H1 (cell line): ENCODE measurements at regions not wholly inside any gene's neighbourhood (a gene's known extent, or its start where the extent isn't known, plus 50 kb on each side); places are given as distances from the start of the nearest gene placed in this dataset.

Experiments used
- CTCF ChIA-PET: fragments of 300-600 bp; sonication (Branson Sonifier 250); formaldehyde crosslinking; loops from one replicate; lab custom pipeline; 2021; ENCODE audit not compliant: partially characterized antibody; lab: Charles Lee
- POLR2A ChIA-PET: fragments of 300-600 bp; sonication (Branson Sonifier 250); formaldehyde crosslinking; loops from one replicate; lab custom pipeline; 2021; ENCODE audit warnings: inconsistent platforms; ENCODE audit not compliant: partially characterized antibody; lab: Charles Lee
- DNase-seq, 2 experiments: peaks; one replicate each; pipeline versions ENCODE4 v3.0.0 to v3.0.0-alpha.2; 2010 to 2022; ENCODE audit warnings: low spot score in 2 of 2, low read depth in 1 of 2, mixed read lengths in 1 of 2
- FAIRE-seq: peaks from 2 replicates; lab custom pipeline; 2011; peaks lifted over from hg19 to GRCh38; lab: Jason Lieb, UNC
- H2AFZ ChIP-seq: 2 replicates; pipeline ENCODE4 v1.8.1; 2012; ENCODE audit warnings: low read length, inconsistent platforms
- H2AK5ac ChIP-seq: 2 replicates; pipeline ENCODE4 v1.6.1; 2013; ENCODE audit warnings: low read depth, low read length
- H2BK120ac ChIP-seq: replicated peaks from 2 replicates; pipeline ENCODE3; 2013; ENCODE audit warnings: low read depth, low read length, inconsistent platforms
- H2BK12ac ChIP-seq: 2 replicates; pipeline ENCODE4 v1.6.1; 2013; ENCODE audit warnings: low read depth, low read length
- H2BK15ac ChIP-seq: 2 replicates; pipeline ENCODE4 v1.6.1; 2013; ENCODE audit warnings: low read length
- H2BK20ac ChIP-seq: 2 replicates; pipeline ENCODE4 v1.6.1; 2013; ENCODE audit warnings: low read length
- H2BK5ac ChIP-seq: 2 replicates; pipeline ENCODE4 v1.6.1; 2013; ENCODE audit warnings: low read depth, low read length
- H3K14ac ChIP-seq: 2 replicates; pipeline ENCODE4 v1.6.1; 2013; ENCODE audit warnings: inconsistent platforms; ENCODE audit not compliant: insufficient read length
- H3K18ac ChIP-seq: 2 replicates; pipeline ENCODE4 v1.6.1; 2013; ENCODE audit warnings: low read length; ENCODE audit errors: extremely low read depth
- H3K23ac ChIP-seq: 2 replicates; pipeline ENCODE4 v1.6.1; 2013; ENCODE audit warnings: inconsistent platforms; ENCODE audit not compliant: insufficient read length
- H3K23me2 ChIP-seq: 2 replicates; pipeline ENCODE4 v1.6.1; 2013; ENCODE audit warnings: low read depth, low read length
- H3K27ac ChIP-seq: 2 replicates; pipeline ENCODE4 v1.6.1; 2011; ENCODE audit warnings: low read depth, low read length, inconsistent platforms
- H3K27me3 ChIP-seq, 4 experiments: replicated peaks in 1 of 4; 1 replicate in 1 of 4; 2 replicates in 3 of 4; pipeline versions ENCODE4 v1.6.1 to v1.8.1; 2011 to 2013; ENCODE audit warnings: low read length in 3 of 4, mild to moderate bottlenecking in 3 of 4, inconsistent platforms in 2 of 4, mixed read lengths in 2 of 4, moderate library complexity in 1 of 4; ENCODE audit not compliant: control insufficient read depth in 3 of 4, insufficient read depth in 3 of 4; ENCODE audit errors: extremely low read depth in 1 of 4
- H3K36me3 ChIP-seq, 4 experiments: 2 replicates each; pipeline versions ENCODE4 v1.6.1 to v1.8.1; 2011 to 2013; ENCODE audit warnings: mild to moderate bottlenecking in 4 of 4, low read length in 3 of 4, moderate library complexity in 2 of 4, control low read depth in 1 of 4, inconsistent platforms in 1 of 4; ENCODE audit not compliant: insufficient read depth in 4 of 4, control insufficient read depth in 2 of 4
- H3K4ac ChIP-seq: replicated peaks from 2 replicates; pipeline ENCODE3; 2013; ENCODE audit warnings: low read length, low read depth, mixed read lengths, inconsistent platforms; ENCODE audit not compliant: insufficient read length
- H3K4me1 ChIP-seq, 4 experiments: replicated peaks in 1 of 4; 1 replicate in 1 of 4; 2 replicates in 3 of 4; pipeline versions ENCODE4 v1.6.1 to v1.8.1; 2011 to 2013; ENCODE audit warnings: low read length in 3 of 4, inconsistent platforms in 2 of 4, mixed read lengths in 1 of 4; ENCODE audit not compliant: insufficient read depth in 4 of 4, control insufficient read depth in 3 of 4
- H3K4me2 ChIP-seq, 2 experiments: 2 replicates each; pipeline versions ENCODE4 v1.6.1 to v1.8.1; 2011 to 2013; ENCODE audit warnings: low read depth in 2 of 2, low read length in 2 of 2, control low read depth in 1 of 2, inconsistent platforms in 1 of 2, mild to moderate bottlenecking in 1 of 2; ENCODE audit not compliant: insufficient read depth in 1 of 2
- H3K4me3 ChIP-seq, 4 experiments: fragments of 200-600, 300-600 bp in 1 of 4; sonication (generic), shearing (Covaris generic), sonication (Bioruptor Twin) in 1 of 4; 2 replicates each; pipeline versions ENCODE4 v1.5.1 to v1.8.1; 2011 to 2016; ENCODE audit warnings: low read length in 4 of 4, low read depth in 3 of 4, control low read depth in 2 of 4, inconsistent platforms in 2 of 4, mild to moderate bottlenecking in 2 of 4, mixed read lengths in 1 of 4, moderate library complexity in 1 of 4; ENCODE audit not compliant: insufficient read depth in 2 of 4; ENCODE audit errors: extremely low read depth in 1 of 4
- H3K56ac ChIP-seq: replicated peaks from 2 replicates; pipeline ENCODE3; 2013; ENCODE audit warnings: low read depth, mild to moderate bottlenecking, mixed read lengths, low read length, inconsistent platforms; ENCODE audit not compliant: insufficient read length
- H3K79me1 ChIP-seq: 2 replicates; pipeline ENCODE4 v1.6.1; 2013; ENCODE audit warnings: low read depth, low read length, control low read depth
- H3K79me2 ChIP-seq, 2 experiments: 2 replicates each; pipeline versions ENCODE4 v1.6.1 to v1.8.1; 2012 to 2013; ENCODE audit warnings: low read length in 2 of 2, mild to moderate bottlenecking in 2 of 2, inconsistent platforms in 1 of 2; ENCODE audit not compliant: insufficient read depth in 2 of 2, control insufficient read depth in 1 of 2
- H3K9ac ChIP-seq, 4 experiments: replicated peaks in 1 of 4; 1 replicate in 1 of 4; 2 replicates in 3 of 4; pipeline versions ENCODE4 v1.6.1 to v1.8.1; 2011 to 2013; ENCODE audit warnings: low read depth in 3 of 4, low read length in 3 of 4, control low read depth in 2 of 4, mild to moderate bottlenecking in 2 of 4, moderate library complexity in 2 of 4, inconsistent platforms in 1 of 4; ENCODE audit errors: extremely low read depth in 1 of 4
- H3K9me3 ChIP-seq, 2 experiments: 2 replicates each; pipeline versions ENCODE4 v1.6.1 to v1.8.1; 2012 to 2013; ENCODE audit warnings: mild to moderate bottlenecking in 2 of 2, moderate library complexity in 2 of 2, control low read depth in 1 of 2, inconsistent platforms in 1 of 2, low read depth in 1 of 2, low read length in 1 of 2, mixed read lengths in 1 of 2; ENCODE audit not compliant: insufficient read depth in 2 of 2
- H4K20me1 ChIP-seq, 2 experiments: replicated peaks in 1 of 2; 2 replicates each; pipeline versions ENCODE3 to v1.8.1; 2011 to 2013; ENCODE audit warnings: inconsistent platforms in 2 of 2, low read length in 2 of 2, mild to moderate bottlenecking in 1 of 2; ENCODE audit not compliant: insufficient read depth in 2 of 2, control insufficient read depth in 1 of 2
- H4K5ac ChIP-seq: 2 replicates; pipeline ENCODE4 v1.6.1; 2013; ENCODE audit warnings: low read length, low read depth, mixed read lengths, inconsistent platforms; ENCODE audit not compliant: insufficient read length
- H4K8ac ChIP-seq: 2 replicates; pipeline ENCODE4 v1.8.0; 2013; ENCODE audit warnings: mild to moderate bottlenecking, moderate library complexity, low read length, inconsistent platforms; ENCODE audit not compliant: insufficient read depth; ENCODE audit errors: extremely low read depth
- H4K91ac ChIP-seq: replicated peaks from 2 replicates; pipeline ENCODE3; 2013; ENCODE audit warnings: low read length, mixed read lengths, inconsistent platforms; ENCODE audit not compliant: insufficient read length
- SRF ChIP-seq: IDR thresholded peaks from 2 replicates; pipeline ENCODE4 v1.6.1; 2011; ENCODE audit warnings: mild to moderate bottlenecking, low read depth, low read length, moderate library complexity
- WGBS, 2 experiments: shearing (Covaris generic) in 1 of 2; methylation state at CpG; one replicate each; pipeline versions ENCODE4 v1.1.6 to v1.1.7; 2013 to 2015; ENCODE audit warnings: low lambda C conversion rate in 2 of 2, mixed read lengths in 2 of 2, inconsistent platforms in 1 of 2, low coverage in 1 of 2, missing lambda C conversion rate in 1 of 2; ENCODE audit not compliant: insufficient replicate concordance in 2 of 2, insufficient coverage in 1 of 2, insufficient read length in 1 of 2; ENCODE audit errors: extremely low coverage in 1 of 2, missing lambda C conversion rate in 1 of 2; 5-methylcytosine and 5-hydroxymethylcytosine counted together

DNA sequence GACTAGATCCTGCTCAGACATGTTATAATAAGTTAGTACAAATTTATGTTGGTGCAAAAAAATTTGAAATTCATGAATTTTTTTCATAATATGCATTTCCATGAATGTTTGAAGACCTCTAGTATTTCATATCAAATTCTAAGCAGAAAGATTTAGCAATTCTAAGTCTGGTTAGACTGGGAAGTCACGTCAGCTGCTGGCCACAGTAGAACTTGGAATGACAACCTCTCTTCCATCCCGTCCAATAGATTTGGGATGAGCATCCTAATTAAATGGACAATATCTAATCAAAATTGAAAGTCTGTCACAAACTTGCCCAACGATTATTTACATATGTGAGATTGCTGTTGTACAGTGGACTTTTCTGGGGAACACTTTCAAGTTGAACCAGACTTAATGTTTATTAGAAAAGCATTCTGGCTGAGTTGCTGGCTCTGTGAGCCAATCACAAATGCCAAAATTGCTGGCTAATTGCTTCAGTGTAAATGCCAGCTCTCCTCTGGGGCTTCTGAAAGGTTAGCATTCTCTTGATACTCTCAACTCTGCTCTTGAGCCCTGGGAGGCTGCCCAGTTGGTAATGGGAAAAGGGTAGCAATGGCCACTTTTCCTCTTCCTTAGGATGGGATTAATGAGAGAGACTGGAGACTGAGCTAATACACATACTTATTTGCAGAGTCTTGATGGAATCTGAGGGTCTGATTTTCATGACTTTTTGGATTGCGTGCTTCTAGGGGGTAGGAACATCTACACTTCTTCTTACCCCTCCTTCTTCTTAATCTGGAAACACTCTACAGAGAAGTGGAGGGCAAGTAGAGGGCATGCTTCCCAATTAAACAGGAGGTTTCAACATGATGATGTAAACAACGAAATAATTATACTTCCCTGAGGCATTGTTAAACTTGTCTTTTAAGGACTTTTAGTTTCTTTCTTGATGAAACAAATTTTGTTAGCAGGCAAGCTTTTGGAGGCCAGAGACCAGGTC, 253.5 kb downstream of the BAMBI start:
- CTCF ChIA-PET, result interaction anchor here (0.6 to 2.1 kb wide), 4 partner anchors 9 to 136 kb away, joined by 3 to 8 read pairs (median 4); no protein-coding TSS in a partner anchor
- H3K27ac ChIP-seq, result no peak overlapping the region
- WGBS, 2 experiments, result 70% methylated on average over 5 of the region's 5 CpGs; no CpG with 5 or more reads in 1 of the 2 experiments
- no peak for TF ChIP-seq SRF

More for the DNA sequence above, 253.5 kb downstream of the BAMBI start:
- Histone ChIP-seq H3K79me1 (no peaks in the 10 kb centered on the region), H3K23ac (no peak overlapping the region), H2BK20ac (no peak overlapping the region), H4K5ac (no peak overlapping the region), H3K4me3 (no peak overlapping the region), H4K20me1 (no peaks in the 10 kb centered on the region), H2AK5ac (no peak overlapping the region), H3K14ac (no peak overlapping the region), H3K9ac (no peak overlapping the region), H2AFZ (no peak overlapping the region), H2BK15ac (no peak overlapping the region), H2BK5ac (no peak overlapping the region), H3K79me2 (no peaks in the 10 kb centered on the region), H3K23me2 (no peaks in the 10 kb centered on the region), H2BK120ac (no peak overlapping the region), H3K9me3 (peaks cover 8 to 13% of the 10 kb centered on the region in 2 experiments; a peak in 2 of 4 replicates), H3K4me1 (no peaks in the 10 kb centered on the region), H4K8ac (no peak overlapping the region), H3K18ac (no peak overlapping the region), H3K56ac (no peak overlapping the region), H3K27me3 (no peaks in the 10 kb centered on the region; a peak in 1 of 7 replicates), H2BK12ac (no peak overlapping the region), H3K36me3 (no peaks in the 10 kb centered on the region), H3K4me2 (no peak overlapping the region), H3K4ac (no peak overlapping the region), H4K91ac (no peak overlapping the region)
- DNase-seq (no peak), FAIRE-seq (no peak)
- POLR2A ChIA-PET, result no interaction called here
